ENCODE measurements at regions not wholly inside any gene's neighbourhood (a gene's known extent, or its start where the extent isn't known, plus 50 kb on each side); places are given as distances from the start of the nearest gene placed in this dataset.

DNA sequence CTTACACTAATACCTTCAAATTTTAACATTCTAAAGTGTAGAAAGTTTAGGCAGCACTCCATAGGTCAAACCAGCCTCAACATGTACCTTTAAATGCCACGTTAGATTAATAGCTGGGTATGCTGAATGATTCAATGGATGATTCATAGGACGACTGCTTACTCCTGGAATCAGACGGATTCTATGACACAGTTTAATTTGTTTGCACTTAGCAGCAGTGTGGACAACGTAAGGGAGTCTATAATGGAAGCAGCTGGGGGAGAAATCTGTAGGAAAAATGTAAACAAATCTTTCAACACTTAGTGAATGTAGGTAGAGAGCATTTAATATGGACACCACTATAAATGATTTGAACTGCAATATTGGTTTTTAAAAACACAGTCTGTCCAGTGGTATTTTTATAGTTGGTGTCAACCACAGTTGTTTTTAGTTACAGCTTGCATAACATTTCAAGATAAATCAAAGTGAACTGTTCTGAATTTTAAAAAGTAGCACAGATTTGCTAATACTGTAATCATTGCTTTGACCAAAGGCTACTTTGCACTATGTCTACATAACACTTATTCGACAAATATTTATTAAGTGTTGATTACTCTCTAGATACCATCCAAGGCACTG, 701.5 kb upstream of the MEF2C start:
- no peak overlapping the region for H3K4me3 ChIP-seq
- DNase-seq (ENCODE audit: low spot score), result no peak
- no peak overlapping the region for H3K27ac ChIP-seq
- no peak for TF ChIP-seq CTCF (IDR thresholded peaks at IDR 0.05)

DNA sequence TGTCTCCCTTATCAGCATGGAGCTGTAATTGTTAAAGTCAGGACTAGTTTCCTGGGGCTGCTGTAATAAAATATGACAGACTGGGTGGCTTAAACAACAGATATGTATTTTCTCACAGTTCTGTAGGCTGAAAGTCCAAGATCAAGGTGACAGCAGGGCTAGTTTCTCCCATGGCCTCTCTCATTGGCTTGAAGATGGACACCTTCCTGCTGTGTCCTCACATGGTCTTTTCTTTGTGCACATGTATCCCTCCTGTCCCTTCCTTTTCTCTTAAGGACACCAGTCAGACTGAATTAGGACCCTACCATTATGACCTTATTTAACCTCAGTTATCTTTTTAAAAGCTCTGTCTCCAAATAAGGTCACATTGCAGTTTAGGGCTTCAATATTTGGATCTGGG, 700.5 kb upstream of the MEF2C start:
- H3K27ac ChIP-seq, result no peak overlapping the region

DNA sequence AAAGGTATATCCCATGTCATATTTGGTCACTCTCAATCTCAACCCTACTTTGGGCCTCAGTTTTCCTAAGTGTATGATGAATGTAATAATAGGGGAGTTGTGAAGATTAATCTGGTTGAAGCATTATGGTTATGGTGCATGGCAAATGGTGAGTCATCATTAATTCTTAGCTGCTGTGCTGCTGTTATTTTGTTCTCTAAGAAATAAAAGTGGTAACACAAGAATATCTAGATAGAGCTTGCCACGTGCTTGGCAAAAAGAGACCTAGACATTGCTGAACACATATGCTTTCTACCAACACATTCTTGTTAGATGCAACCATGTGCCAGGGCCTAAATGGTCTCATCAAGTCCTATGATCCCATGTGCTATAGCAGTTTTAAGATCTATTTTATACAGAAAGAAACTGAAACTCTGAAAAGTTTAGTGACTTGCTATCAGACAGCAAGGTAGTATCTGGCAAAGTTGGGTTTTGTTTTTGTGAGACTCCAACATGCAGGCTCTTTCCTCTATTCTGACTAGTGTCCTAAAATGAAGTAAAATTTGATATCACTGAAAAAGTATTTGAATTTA, 699.9 kb upstream of the MEF2C start:
- TF ChIP-seq CTCF (IDR thresholded peaks at IDR 0.05), result no peak
- H3K4me3 ChIP-seq, result no peak overlapping the region
- H3K27ac ChIP-seq, result no peak overlapping the region
- DNase-seq (ENCODE audit: low spot score), result no peak

More for the DNA sequence above, 700.5 kb upstream of the MEF2C start:
- H3K4me3 ChIP-seq, result no peak overlapping the region
- DNase-seq (ENCODE audit: low spot score), result no peak
- TF ChIP-seq CTCF (IDR thresholded peaks at IDR 0.05), result no peak

DNA sequence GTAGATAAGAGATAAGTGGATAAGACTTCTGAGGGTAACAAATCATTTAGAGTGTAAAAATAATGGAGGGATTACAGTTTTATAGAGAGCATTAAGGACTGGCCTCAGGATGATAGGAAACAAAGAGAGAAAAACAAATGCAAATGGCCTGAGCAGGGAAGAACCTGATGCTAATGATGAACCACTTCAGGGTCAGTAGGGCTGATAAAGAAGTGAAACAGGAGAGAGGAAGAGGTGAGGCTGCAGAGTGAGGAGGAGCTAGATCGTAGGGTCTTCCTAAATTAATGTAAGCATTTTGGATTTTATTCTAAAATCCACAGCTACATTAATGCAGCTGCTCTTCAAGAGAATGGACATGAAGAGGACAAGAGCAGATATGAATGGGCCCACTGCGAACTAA, 698.0 kb upstream of the MEF2C start:
- Histone ChIP-seq H3K4me3 (no peak overlapping the region), H3K27ac (no peak overlapping the region)
- DNase-seq (ENCODE audit: low spot score), result no peak
- TF ChIP-seq CTCF (IDR thresholded peaks at IDR 0.05), result no peak

DNA sequence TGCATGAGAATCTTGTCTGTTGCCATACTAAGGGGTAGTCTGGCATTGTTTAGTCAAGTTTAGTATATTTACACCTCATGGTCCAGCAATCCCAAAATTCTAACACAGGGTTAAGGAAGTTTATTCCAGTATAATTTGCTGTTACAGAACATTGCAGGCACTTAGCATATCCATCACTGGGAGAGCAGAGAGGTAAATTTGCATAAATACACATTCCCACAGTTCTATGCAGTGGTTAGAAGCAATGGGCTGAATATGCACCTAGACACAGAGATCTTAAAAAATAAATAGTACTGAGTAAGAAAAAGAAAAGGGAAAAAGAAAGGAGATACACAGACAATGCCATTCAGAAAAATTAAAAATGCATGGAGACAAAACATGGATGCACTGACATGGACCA, 692.3 kb upstream of the MEF2C start:
- Histone ChIP-seq H3K27ac (no peak overlapping the region), H3K4me3 (no peak overlapping the region)
- TF ChIP-seq CTCF (IDR thresholded peaks at IDR 0.05), result no peak
- DNase-seq (ENCODE audit: low spot score), result no peak

DNA sequence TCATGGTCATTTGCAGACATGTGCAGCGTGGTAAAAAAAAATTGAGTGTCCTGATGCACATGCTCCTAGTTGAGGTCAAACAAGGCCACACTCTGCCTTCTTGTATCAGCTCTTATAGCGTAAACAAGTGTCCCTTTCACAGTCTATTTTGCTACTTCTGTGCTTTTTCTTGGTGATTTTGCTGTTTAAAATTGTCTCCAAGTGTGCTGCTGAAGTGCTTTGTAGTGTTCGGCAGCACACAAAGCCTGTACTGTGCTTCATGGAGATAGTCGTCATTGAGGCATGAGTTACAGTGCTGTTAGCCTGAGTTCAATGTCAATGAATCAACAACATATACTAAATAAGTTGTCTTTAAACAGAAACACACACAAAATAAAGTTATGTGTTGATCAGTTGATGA, 690.4 kb upstream of the MEF2C start:
- H3K27ac ChIP-seq, result no peak overlapping the region
- H3K4me3 ChIP-seq, result no peak overlapping the region
- no peak for TF ChIP-seq CTCF (IDR thresholded peaks at IDR 0.05)
- DNase-seq (ENCODE audit: low spot score), result no peak

DNA sequence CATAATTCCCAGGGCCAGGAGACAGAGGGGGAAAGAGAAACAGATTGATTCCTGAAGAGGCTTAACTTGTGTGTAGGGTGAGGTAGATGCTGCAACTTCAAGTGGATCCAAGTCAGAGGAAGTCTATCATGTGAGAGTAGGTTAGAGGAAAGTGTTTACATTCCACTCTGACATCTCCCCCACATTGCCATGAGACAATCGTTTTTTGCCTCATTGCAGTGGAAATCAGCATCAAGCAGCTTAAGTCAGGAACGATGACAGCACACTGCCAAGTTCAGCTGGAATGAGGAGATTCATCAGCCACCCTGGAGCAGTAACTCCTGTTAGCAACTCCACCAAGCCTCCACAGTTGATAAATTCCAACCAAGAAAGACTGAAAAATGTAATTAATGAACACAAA, 689.7 kb upstream of the MEF2C start:
- no peak for TF ChIP-seq CTCF (IDR thresholded peaks at IDR 0.05)
- Histone ChIP-seq H3K4me3 (no peak overlapping the region), H3K27ac (no peak overlapping the region)
- no peak for DNase-seq (ENCODE audit: low spot score)
